AG09319 (cell line): ENCODE measurements at regions not wholly inside any gene's neighbourhood (a gene's known extent, or its start where the extent isn't known, plus 50 kb on each side); places are given as distances from the start of the nearest gene placed in this dataset.
A peak's percentile ranks its signal among the peaks of the same experiment; 100 is the strongest.
"Not testable (repeated sequence)": the region's sequence is repeated elsewhere in the genome, so short reads cannot be mapped to it uniquely, and the experiment has no call there.

Experiments used
- DNase-seq: peaks from one replicate; pipeline ENCODE4 v3.0.0-alpha.2; 2010; ENCODE audit warnings: low read depth; ENCODE audit errors: extremely low read depth
- TF ChIP-seq, protein P1 (sequence below): IDR thresholded peaks from 2 replicates; pipeline ENCODE4 v1.5.1; 2011; ENCODE audit warnings: low read depth, mild to moderate bottlenecking, inconsistent platforms, low read length, moderate library complexity

DNA sequence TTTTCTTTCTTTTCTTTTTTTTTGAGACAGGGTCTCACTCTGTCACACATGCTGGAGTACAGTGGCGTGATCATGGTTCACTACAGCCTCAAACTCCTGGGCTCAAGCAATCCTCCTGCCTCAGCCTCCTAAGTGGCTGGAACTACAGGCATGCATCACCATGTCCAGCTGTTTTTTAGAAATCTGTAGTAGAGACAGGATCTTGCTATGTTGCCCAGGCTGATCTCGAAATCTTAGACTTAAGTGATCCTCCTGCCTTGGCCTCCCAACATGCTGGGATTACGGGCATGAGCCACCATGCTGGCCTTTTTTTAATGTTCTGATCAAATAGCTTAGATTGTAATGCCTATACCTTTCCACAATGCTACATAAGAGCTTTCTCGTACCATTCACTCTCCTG is 107.0 kb upstream of the KCTD7 start:
- DNase-seq, result no peak
- TF ChIP-seq, protein P1, sequence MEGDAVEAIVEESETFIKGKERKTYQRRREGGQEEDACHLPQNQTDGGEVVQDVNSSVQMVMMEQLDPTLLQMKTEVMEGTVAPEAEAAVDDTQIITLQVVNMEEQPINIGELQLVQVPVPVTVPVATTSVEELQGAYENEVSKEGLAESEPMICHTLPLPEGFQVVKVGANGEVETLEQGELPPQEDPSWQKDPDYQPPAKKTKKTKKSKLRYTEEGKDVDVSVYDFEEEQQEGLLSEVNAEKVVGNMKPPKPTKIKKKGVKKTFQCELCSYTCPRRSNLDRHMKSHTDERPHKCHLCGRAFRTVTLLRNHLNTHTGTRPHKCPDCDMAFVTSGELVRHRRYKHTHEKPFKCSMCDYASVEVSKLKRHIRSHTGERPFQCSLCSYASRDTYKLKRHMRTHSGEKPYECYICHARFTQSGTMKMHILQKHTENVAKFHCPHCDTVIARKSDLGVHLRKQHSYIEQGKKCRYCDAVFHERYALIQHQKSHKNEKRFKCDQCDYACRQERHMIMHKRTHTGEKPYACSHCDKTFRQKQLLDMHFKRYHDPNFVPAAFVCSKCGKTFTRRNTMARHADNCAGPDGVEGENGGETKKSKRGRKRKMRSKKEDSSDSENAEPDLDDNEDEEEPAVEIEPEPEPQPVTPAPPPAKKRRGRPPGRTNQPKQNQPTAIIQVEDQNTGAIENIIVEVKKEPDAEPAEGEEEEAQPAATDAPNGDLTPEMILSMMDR, result no peak

DNA sequence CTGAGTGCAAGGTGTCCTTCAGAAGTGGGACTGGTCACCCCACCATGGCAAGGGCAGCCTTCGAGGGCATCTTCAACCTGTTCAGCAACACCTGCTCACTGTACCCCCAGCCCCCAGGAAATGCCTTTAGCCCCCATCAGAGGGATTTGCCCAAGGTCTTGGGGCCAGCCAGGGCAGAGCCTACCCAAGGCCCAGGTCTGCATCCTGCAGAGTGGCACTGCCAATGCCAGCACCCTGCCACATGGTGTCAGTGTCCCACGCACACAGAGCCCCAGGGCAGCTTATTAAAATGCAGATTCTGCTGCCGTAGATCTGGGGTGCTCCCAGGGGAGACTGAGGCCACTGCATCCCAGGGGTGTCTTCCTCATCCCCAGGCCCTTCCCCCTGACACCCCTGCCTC is 106.2 kb upstream of the KCTD7 start:
- TF ChIP-seq, protein P1, result peak; percentile 27
- no peak for DNase-seq

DNA sequence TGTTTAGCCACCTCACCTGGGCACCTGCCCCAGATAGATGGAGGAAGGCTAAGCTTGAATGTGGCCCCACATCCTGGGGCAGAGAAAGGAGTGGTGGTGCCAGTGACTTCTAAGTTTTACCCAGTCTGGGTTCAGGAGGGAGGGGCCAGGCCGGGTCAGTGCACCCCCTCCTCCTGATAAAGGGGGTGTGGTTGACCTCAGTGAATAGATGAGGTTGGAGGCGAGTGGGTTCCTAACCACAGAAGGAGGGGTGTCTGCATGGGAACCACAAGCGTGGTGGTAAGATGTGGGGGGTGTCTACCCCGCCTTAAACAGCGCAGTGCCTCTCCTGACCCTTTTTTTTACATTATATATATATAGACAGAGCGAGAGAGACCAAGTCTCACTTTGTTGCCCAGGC is 105.3 kb upstream of the KCTD7 start:
- DNase-seq, result no peak

DNA sequence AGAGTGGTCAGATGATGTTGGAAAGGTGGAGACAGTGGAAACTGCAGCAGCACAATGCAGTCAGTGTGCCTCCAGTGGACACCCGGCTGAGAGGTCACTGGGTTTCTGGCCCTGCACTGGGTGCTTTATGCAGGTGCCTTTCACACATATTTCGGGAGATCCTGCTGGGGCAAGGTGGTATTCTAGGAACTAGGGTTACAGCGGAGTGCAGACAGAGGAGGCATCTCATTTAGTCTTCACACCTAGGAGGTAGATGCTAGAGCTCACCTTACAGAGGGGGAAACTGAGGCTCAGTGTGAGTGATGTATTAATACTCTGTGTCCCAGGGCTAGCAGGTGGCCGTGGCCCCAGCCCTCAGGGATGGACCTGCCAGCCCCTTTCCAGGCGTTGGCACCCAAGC is 103.9 kb upstream of the KCTD7 start:
- TF ChIP-seq, protein P1, result no peak
- DNase-seq, result no peak

More for the DNA sequence above, 105.3 kb upstream of the KCTD7 start:
- TF ChIP-seq, protein P1, result no peak

DNA sequence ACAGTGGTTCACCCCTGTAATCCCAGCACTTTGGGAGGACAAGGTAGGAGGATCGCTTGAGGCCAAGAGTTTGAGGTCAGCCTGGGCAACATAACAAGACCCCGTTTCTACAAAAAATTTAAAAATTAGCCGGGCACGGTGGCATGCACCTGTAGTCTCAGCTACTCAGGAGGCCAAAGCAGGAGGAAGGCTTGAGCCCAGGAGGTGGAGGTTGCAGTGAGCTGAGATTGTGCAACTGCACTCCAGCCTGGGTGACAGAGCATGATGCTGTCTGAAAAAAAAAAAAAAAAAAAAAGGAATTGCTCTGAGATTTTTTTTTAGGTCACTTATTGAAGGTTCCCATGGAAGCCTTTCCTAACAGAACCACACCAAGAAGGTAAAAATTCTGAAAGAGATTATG is 101.9 kb upstream of the KCTD7 start:
- not testable (repeated sequence) for DNase-seq

- DNase-seq, result no peak
- TF ChIP-seq, protein P1, result no peak
These were observed 100.0 kb upstream of the KCTD7 start for GRCh38 chr7:66528652-66529051.

GRCh38 chr7:66529883-66530610 is 98.6 kb upstream of the KCTD7 start:
- TF ChIP-seq, protein P1, result no peak
- no peak for DNase-seq
